GM13977 (cell line): ENCODE measurements at regions not wholly inside any gene's neighbourhood (a gene's known extent, or its start where the extent isn't known, plus 50 kb on each side); places are given as distances from the start of the nearest gene placed in this dataset.

ENCODE experiments used
- DNase-seq: peaks from one replicate; pipeline ENCODE4 v3.0.0; 2012; ENCODE audit warnings: low spot score
- in situ Hi-C: fragments of 300-500 bp; cut with MboI; formaldehyde crosslinking; loops from one replicate; pipeline ENCODE4 v1.12.0; 2022; ENCODE audit warnings: low sequenced_read_pairs, low pct_unique_long_range_greater_than_20kb, mixed read lengths, inconsistent platforms; ENCODE audit not compliant: unreplicated experiment
- TF ChIP-seq, protein P1 (sequence below): IDR thresholded peaks from 2 replicates; pipeline ENCODE4 v1.5.1; 2012; ENCODE audit warnings: mild to moderate bottlenecking, control low read depth; ENCODE audit not compliant: insufficient read depth; ENCODE audit errors: extremely low read depth, missing control alignments

DNA sequence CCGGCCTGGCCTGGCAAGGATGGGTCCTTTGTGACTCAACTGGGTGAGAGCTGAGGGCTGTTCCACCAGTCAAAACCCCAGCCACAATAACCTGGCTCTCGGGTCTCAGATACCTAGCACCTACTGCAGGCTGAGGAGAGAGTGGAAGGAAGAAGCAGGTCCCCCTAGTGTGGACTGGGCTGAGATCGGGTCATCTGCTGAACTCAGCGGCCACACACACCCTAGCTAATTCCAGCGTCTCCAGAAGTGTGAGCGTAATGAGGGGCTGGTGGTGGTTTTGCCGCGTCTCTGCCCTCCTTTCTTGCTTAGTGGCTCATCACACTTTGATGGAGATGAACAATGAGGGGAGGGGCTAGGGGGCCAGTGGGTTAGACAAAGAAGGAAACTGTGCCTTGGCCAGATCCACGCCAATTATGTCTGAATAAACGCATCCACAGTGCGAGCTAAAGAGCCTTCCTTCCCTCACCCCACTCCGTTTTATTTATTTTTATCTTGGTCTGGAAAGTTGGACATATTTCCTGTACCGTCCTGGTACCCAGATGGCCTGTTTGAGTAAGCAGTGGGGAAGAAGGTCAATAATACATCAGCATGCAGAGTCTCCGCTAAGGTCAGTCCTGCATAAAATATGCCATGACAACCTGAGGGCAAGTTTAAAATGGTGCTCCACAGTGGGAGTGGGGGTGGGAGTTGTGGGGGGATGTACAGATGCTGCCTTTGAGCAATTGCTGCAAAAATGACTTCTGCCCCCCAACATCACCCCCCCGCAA lies 370.0 kb downstream of the WDR72 start:
- TF ChIP-seq, protein P1, sequence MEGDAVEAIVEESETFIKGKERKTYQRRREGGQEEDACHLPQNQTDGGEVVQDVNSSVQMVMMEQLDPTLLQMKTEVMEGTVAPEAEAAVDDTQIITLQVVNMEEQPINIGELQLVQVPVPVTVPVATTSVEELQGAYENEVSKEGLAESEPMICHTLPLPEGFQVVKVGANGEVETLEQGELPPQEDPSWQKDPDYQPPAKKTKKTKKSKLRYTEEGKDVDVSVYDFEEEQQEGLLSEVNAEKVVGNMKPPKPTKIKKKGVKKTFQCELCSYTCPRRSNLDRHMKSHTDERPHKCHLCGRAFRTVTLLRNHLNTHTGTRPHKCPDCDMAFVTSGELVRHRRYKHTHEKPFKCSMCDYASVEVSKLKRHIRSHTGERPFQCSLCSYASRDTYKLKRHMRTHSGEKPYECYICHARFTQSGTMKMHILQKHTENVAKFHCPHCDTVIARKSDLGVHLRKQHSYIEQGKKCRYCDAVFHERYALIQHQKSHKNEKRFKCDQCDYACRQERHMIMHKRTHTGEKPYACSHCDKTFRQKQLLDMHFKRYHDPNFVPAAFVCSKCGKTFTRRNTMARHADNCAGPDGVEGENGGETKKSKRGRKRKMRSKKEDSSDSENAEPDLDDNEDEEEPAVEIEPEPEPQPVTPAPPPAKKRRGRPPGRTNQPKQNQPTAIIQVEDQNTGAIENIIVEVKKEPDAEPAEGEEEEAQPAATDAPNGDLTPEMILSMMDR = no peak
- no peak for DNase-seq
- in situ Hi-C loops = no loop called here

DNA sequence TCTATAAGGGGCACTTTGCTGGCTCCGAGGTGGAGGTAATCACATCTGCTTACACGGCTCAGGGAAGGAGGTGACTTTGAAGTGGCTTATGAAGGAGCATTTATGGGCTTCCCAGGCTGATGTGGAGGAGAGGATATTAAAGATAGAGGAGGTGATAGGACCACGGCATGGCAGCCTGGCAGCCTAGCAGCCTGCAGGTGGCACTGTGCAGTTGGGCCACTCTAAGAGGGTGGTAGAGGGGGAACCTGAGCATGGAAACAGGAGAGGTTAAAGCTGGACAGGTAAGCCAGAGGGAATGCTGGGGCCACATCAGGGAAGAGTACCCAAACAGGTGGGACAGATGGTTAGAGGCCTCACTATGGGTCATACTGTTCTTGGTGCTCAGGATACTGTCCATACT lies 375.0 kb downstream of the WDR72 start:
- TF ChIP-seq, protein P1 = peak; percentile 30
- in situ Hi-C loops = no loop called here
- DNase-seq = no peak

DNA sequence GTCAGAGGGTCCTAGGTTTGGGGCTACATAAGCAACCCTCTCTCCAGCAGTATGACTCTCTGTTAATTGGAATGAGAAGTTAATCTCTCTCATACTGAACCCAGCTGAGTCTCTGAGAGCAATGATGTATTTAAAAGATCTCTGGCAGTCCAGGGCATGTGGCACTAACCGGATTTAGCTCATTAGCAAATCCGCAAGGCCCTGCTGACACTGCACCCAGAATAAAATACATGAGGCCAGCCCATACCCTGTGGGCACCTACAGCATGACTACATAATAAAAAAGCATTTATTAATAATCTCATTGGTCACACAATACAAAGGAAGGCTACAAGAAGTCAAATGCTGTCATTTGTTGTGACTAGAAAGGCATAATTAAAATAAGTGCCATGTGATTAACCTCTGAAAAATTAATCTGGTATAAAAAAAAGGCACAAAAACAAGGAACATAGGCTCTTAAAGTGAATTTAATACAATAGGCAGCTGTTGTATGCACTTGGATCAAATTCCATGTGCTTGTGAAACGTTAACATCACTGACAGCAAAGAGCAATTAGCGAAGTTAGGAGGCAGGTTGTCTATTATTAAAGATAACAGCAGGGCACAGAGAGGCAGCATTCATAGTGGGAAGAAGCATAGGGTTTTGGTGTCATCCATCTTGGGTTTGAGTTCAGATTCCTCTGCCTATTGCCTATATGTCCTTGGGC lies 381.2 kb downstream of the WDR72 start:
- DNase-seq = no peak
- TF ChIP-seq, protein P1 = no peak
- in situ Hi-C loops = no loop called here

DNA sequence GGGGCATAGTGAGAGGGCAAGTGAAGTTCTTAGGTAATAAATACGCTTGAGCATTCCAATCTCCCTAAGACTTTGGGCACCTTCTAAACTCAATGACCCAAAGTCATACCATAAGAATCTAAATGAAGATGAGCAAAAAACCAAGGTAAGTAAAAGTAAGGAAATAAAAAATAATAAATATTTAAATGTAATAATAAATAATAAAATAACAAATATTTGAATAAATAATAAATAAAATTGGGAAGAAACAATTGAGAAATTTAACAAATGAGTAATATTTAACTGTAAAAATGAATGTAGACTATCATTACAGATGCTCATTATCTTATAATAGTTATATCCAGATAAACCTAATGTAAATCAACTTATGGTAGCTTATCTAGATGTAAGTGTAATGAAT lies 391.7 kb downstream of the WDR72 start:
- no peak for DNase-seq
- in situ Hi-C loops = no loop called here
- TF ChIP-seq, protein P1 = no peak

DNA sequence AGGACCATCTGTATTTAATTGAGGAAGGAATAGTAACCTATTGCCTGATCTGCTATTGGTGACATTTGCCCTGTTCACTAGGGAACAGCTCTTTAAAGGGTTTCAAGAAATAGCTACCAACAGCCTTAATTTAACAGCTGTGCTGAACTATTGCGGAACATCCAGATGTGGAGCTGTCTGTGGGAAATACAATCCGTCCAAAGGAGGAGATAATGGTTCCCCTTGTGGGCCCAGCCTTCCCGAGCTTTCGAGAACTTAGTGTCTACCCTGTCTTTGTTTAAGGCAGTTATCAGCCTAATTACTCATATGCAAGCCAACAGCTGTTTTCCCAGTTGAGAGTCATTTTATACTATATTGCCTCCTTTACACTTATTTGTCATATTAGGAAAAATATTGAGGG lies 398.6 kb downstream of the WDR72 start:
- TF ChIP-seq, protein P1 = no peak
- in situ Hi-C loops = no loop called here
- DNase-seq = no peak

DNA sequence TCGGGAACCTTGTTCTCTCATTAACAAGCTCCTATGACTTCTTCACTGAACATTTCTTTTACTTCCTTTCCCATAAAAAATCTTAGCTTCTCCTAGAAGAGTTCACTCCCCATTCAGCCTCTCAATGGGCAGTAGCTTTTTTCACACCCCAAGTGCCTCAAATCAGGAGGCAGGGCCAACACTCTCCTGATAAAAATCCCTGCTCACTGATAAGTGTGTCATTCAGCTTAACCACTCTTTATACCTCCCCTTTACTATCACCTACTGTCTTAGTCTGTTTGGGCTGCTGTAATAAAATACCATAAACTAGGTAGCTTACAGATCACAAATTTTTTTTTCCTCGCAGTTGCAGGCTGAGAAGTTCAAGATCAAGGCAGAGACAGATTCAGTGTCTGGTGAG lies 400.4 kb downstream of the WDR72 start:
- TF ChIP-seq, protein P1 = no peak
- in situ Hi-C loops = no loop called here

More for the DNA sequence above, 400.4 kb downstream of the WDR72 start:
- no peak for DNase-seq
